ENCODE measurements at regions not wholly inside any gene's neighbourhood (a gene's known extent, or its start where the extent isn't known, plus 50 kb on each side); places are given as distances from the start of the nearest gene placed in this dataset.

- no peaks in the 10 kb centered on the region for H3K4me1 ChIP-seq
These were observed 167.1 kb upstream of the MVB12B start for GRCh38 chr9:126159430-126160060.

GRCh38 chr9:126160067-126160853 lies 166.4 kb upstream of the MVB12B start:
- H3K4me3 ChIP-seq = no peak overlapping the region
- no peaks in the 10 kb centered on the region for H3K36me3 ChIP-seq
- H3K9me3 ChIP-seq = no peaks in the 10 kb centered on the region
- TF ChIP-seq CTCF (IDR thresholded peaks at IDR 0.05) = no peak
- TF ChIP-seq POLR2A (IDR thresholded peaks at IDR 0.05) = no peak
- DNase-seq = no peak
- H3K27ac ChIP-seq = no peak overlapping the region
- no peaks in the 10 kb centered on the region for H3K4me1 ChIP-seq
- H3K27me3 ChIP-seq = no peaks in the 10 kb centered on the region

More at GRCh38 chr9:126159430-126160060, 167.1 kb upstream of the MVB12B start:
- Histone ChIP-seq H3K4me3 (no peak overlapping the region), H3K9me3 (no peaks in the 10 kb centered on the region), H3K27ac (no peak overlapping the region), H3K36me3 (no peaks in the 10 kb centered on the region), H3K27me3 (no peaks in the 10 kb centered on the region)
- no peak for TF ChIP-seq POLR2A (IDR thresholded peaks at IDR 0.05)
- TF ChIP-seq CTCF (IDR thresholded peaks at IDR 0.05) = no peak
- no peak for DNase-seq

GRCh38 chr9:126160854-126161329 lies 165.7 kb upstream of the MVB12B start:
- H3K27ac ChIP-seq = no peak overlapping the region
- H3K4me1 ChIP-seq = no peaks in the 10 kb centered on the region
- H3K36me3 ChIP-seq = no peaks in the 10 kb centered on the region
- no peaks in the 10 kb centered on the region for H3K9me3 ChIP-seq
- DNase-seq = no peak
- TF ChIP-seq POLR2A (IDR thresholded peaks at IDR 0.05) = no peak
- no peak for TF ChIP-seq CTCF (IDR thresholded peaks at IDR 0.05)
- H3K4me3 ChIP-seq = no peak overlapping the region
- H3K27me3 ChIP-seq = no peaks in the 10 kb centered on the region

- DNase-seq = peak in 1 of 3 donors; percentile 32
- H3K4me1 ChIP-seq = no peaks in the 10 kb centered on the region
- no peak for TF ChIP-seq CTCF (IDR thresholded peaks at IDR 0.05)
- H3K9me3 ChIP-seq = no peaks in the 10 kb centered on the region
- no peak overlapping the region for H3K4me3 ChIP-seq
- H3K27me3 ChIP-seq = no peaks in the 10 kb centered on the region
- no peak overlapping the region for H3K27ac ChIP-seq
- H3K36me3 ChIP-seq = no peaks in the 10 kb centered on the region
These were observed 163.8 kb upstream of the MVB12B start for GRCh38 chr9:126162611-126163381.

- peak in 1 of 3 donors; percentile 27 for DNase-seq
These were observed 161.7 kb upstream of the MVB12B start for GRCh38 chr9:126164796-126165525.

More at GRCh38 chr9:126164796-126165525, 161.7 kb upstream of the MVB12B start:
- Histone ChIP-seq H3K36me3 (no peaks in the 10 kb centered on the region), H3K4me3 (no peak overlapping the region), H3K4me1 (no peaks in the 10 kb centered on the region), H3K27ac (no peak overlapping the region), H3K27me3 (no peaks in the 10 kb centered on the region), H3K9me3 (no peaks in the 10 kb centered on the region)
- TF ChIP-seq POLR2A (IDR thresholded peaks at IDR 0.05) (no peak), CTCF (IDR thresholded peaks at IDR 0.05) (no peak)

Data from Peyer's patch (tissue), 4 donors.